ENCODE measurements at regions not wholly inside any gene's neighbourhood (a gene's known extent, or its start where the extent isn't known, plus 50 kb on each side); places are given as distances from the start of the nearest gene placed in this dataset.

DNA sequence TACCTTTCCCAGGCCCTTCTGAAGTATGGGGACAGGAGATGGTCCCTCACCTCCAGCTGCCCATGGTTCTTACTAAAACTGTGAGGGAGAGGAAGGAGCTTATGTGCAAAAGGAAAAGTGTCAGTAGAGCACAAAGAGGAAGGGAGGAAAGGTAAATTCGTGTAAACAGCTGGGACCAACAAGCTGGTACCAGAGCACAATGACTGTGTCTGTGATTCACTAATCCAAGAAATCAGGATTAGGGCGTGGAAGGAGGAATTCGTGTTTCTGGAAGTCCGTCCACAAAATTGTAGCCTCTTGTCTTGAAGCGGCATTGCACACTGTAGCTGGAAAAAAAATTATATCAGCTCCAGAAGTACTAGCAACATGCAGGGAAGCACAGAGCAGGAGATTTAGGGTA lies 129.0 kb upstream of the RREB1 start:
- no peak for TF ChIP-seq CTCF (IDR thresholded peaks at IDR 0.05)
- no peak for TF ChIP-seq POLR2A (IDR thresholded peaks at IDR 0.05)
- TF ChIP-seq EP300 (IDR thresholded peaks at IDR 0.05), result no peak
- no peak for TF ChIP-seq POLR2AphosphoS5 (IDR thresholded peaks at IDR 0.05)
